ENCODE measurements at regions not wholly inside any gene's neighbourhood (a gene's known extent, or its start where the extent isn't known, plus 50 kb on each side); places are given as distances from the start of the nearest gene placed in this dataset.

GRCh38 chr16:73206151-73206707 lies 158.3 kb upstream of the ZFHX3 start:
- H3K4me3 ChIP-seq (ENCODE audit: insufficient read depth, low read depth, low read length) = no peak overlapping the region
- no peak overlapping the region for H2AK9ac ChIP-seq (replicated peaks; ENCODE audit: low read depth, low read length, poor library complexity)
- no peak for ATAC-seq (ENCODE audit: low read depth)
- WGBS, 2 experiments (ENCODE audit: extremely low coverage in 2 of 2, insufficient read length in 1 of 2) = 100% methylated on average over 1 of the region's 2 CpGs; no CpG with 5 or more reads in 1 of the 2 experiments
- H2BK5ac ChIP-seq (ENCODE audit: low read depth, low read length, poor library complexity, severe bottlenecking) = no peak overlapping the region
- H2BK15ac ChIP-seq (ENCODE audit: low read depth, low read length) = no peak overlapping the region
- no peak overlapping the region for H3K18ac ChIP-seq (ENCODE audit: low read depth, low read length)
- no peaks in the 10 kb centered on the region for H3K9me1 ChIP-seq (ENCODE audit: insufficient read depth, low read length)
- dilution Hi-C loops (cut with HindIII; ENCODE audit: low sequenced_read_pairs, unreplicated experiment) = no loop called here
- no peak for TF ChIP-seq CHD1 (IDR thresholded peaks at IDR 0.05; ENCODE audit: low read depth, low read length)
- TF ChIP-seq RFX5 (IDR thresholded peaks at IDR 0.05; ENCODE audit: low read depth, low read length) = no peak
- TF ChIP-seq MAZ (IDR thresholded peaks at IDR 0.05; ENCODE audit: borderline replicate concordance, low read depth, low read length) = no peak
- TF ChIP-seq BHLHE40 (IDR thresholded peaks at IDR 0.05; ENCODE audit: low read depth, low read length) = no peak
- no peak for TF ChIP-seq NFE2L2 (IDR thresholded peaks at IDR 0.05; ENCODE audit: low read depth, low read length)
- TF ChIP-seq, protein P1, sequence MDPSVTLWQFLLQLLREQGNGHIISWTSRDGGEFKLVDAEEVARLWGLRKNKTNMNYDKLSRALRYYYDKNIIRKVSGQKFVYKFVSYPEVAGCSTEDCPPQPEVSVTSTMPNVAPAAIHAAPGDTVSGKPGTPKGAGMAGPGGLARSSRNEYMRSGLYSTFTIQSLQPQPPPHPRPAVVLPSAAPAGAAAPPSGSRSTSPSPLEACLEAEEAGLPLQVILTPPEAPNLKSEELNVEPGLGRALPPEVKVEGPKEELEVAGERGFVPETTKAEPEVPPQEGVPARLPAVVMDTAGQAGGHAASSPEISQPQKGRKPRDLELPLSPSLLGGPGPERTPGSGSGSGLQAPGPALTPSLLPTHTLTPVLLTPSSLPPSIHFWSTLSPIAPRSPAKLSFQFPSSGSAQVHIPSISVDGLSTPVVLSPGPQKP (IDR thresholded peaks at IDR 0.05; ENCODE audit: borderline replicate concordance, low read depth, low read length) = no peak
- no peak for TF ChIP-seq CTCF (conservative IDR thresholded peaks at IDR 0.05; ENCODE audit: low read depth, low read length)
- TF ChIP-seq SMC3 (IDR thresholded peaks at IDR 0.05; ENCODE audit: low read depth, low read length) = no peak
- TF ChIP-seq MAFK (IDR thresholded peaks at IDR 0.05; ENCODE audit: low read depth, low read length) = no peak
- TF ChIP-seq RCOR1 (IDR thresholded peaks at IDR 0.05; ENCODE audit: insufficient replicate concordance, low read length) = no peak
- no peak for TF ChIP-seq POLR2A (IDR thresholded peaks at IDR 0.05; ENCODE audit: low read depth, low read length)
- TF ChIP-seq CEBPB (IDR thresholded peaks at IDR 0.05; ENCODE audit: low read depth, low read length) = no peak
- TF ChIP-seq FOS (IDR thresholded peaks at IDR 0.05; ENCODE audit: low read depth, low read length) = no peak
- TF ChIP-seq USF2 (IDR thresholded peaks at IDR 0.05; ENCODE audit: low read depth, low read length) = no peak
- no peak for TF ChIP-seq RAD21 (IDR thresholded peaks at IDR 0.05; ENCODE audit: low read length)
- TF ChIP-seq MXI1 (IDR thresholded peaks at IDR 0.05; ENCODE audit: borderline replicate concordance, low read depth, low read length) = no peak
- no peak overlapping the region for H3K23ac ChIP-seq (ENCODE audit: low read depth, low read length)
- H3K27ac ChIP-seq (ENCODE audit: insufficient read depth, low read length) = no peak overlapping the region
- peaks cover 2% of the 10 kb centered on the region; the same call in 1 of the 2 replicates for H3K4me1 ChIP-seq (ENCODE audit: control insufficient read depth, insufficient read depth, low read length)
- H3K9ac ChIP-seq (ENCODE audit: low read depth, low read length) = no peak overlapping the region
- H4K20me1 ChIP-seq (ENCODE audit: insufficient read depth, low read length) = no peaks in the 10 kb centered on the region
- ChIA-PET POLR2A (ENCODE audit: unreplicated experiment) (no interaction called here), CTCF (no interaction called here)
- no peaks in the 10 kb centered on the region for H3K27me3 ChIP-seq (ENCODE audit: control insufficient read depth, insufficient read depth, low read length)
- H2BK20ac ChIP-seq (ENCODE audit: low read depth, low read length) = no peak overlapping the region
- in situ Hi-C loops (cut with MboI; ENCODE audit: low sequenced_read_pairs) = no loop called here
- no peak overlapping the region for H3K4me2 ChIP-seq (ENCODE audit: low read depth, low read length)
- H3K56ac ChIP-seq (ENCODE audit: extremely low read depth, insufficient read depth, low read length) = no peak overlapping the region
- no TSS peak for BruUV-seq (replicated peaks)
- H3K9me3 ChIP-seq (ENCODE audit: control insufficient read depth, insufficient read depth, low read length) = peaks cover 3% of the 10 kb centered on the region
- no peak overlapping the region for H3K14ac ChIP-seq (replicated peaks; ENCODE audit: low read depth, low read length)
- no peak overlapping the region for H4K8ac ChIP-seq (ENCODE audit: low read depth in 2 of 2, low read length in 2 of 2)
- intact Hi-C loops (cut with micrococcal nuclease) = loop anchor here (10.0 kb wide), 1 partner anchor 271 kb away; no protein-coding TSS in a partner anchor
- H2AFZ ChIP-seq (replicated peaks; ENCODE audit: low read length, poor library complexity) = no peak overlapping the region
- H3K79me1 ChIP-seq (ENCODE audit: low read depth in 1 of 2, low read length in 2 of 2) = no peaks in the 10 kb centered on the region
- H2AK5ac ChIP-seq (ENCODE audit: low read depth, low read length) = no peak overlapping the region
- no peak overlapping the region for H4K91ac ChIP-seq (ENCODE audit: insufficient read depth, low read depth, low read length)
- DNase-seq = peak; percentile 12
- H2BK120ac ChIP-seq (ENCODE audit: low read depth, low read length) = no peak overlapping the region
- H4K5ac ChIP-seq (ENCODE audit: low read depth, low read length) = no peak overlapping the region
- no peak overlapping the region for H3K4ac ChIP-seq (ENCODE audit: low read depth, low read length)
- no peaks in the 10 kb centered on the region for H3K36me3 ChIP-seq (ENCODE audit: control insufficient read depth, insufficient read depth, low read length)
